Activated gamma-delta T cell treated with Interleukin-2 at 50 U/mL for 16 hours (primary cell): ENCODE measurements at regions not wholly inside any gene's neighbourhood (a gene's known extent, or its start where the extent isn't known, plus 50 kb on each side); places are given as distances from the start of the nearest gene placed in this dataset.
"Not testable (repeated sequence)": the region's sequence is repeated elsewhere in the genome, so short reads cannot be mapped to it uniquely, and the experiment has no call there.

ENCODE experiments used
- DNase-seq: peaks from one replicate; pipeline ENCODE4 v3.0.0-alpha.2; 2020

DNA sequence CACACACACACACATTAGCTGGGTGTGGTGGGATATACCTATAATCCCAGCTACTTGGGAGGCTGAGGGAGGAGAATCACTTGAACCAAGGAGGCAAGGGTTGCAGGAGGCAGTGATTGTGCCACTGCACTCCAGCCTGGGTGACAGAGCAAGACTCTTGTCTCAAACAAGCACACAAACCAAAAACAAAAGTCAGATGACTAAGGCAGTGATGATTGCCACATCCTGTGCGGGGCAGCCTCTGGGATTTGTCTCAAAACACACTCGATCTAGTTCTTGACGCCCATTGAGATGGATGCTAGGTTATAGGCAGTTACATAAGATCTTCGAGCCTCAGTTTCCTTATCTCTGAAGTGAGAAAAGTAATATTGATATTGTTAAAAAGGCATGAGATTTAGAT is 57.8 kb upstream of the NBPF8 start:
- peak; percentile 60 for DNase-seq

DNA sequence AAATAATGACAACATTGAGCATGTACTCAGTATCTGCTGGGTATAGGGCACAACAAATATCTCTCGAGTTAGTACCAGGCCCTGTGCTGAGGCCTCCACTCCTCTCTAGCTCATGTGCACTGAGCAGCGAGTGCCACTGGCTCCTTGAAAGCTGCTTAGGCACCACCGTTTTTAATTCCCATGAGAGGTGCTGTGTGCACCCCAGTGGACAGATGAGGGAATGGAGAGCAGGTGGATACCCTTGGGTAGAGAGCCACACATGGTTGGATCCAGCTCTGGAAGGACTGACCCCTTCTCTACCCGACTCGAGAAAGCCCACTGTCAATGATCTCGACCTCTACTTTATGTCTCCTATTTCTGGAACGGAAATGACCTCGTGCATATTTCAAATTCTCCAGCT is 58.7 kb upstream of the NBPF8 start:
- DNase-seq = not testable (repeated sequence)

DNA sequence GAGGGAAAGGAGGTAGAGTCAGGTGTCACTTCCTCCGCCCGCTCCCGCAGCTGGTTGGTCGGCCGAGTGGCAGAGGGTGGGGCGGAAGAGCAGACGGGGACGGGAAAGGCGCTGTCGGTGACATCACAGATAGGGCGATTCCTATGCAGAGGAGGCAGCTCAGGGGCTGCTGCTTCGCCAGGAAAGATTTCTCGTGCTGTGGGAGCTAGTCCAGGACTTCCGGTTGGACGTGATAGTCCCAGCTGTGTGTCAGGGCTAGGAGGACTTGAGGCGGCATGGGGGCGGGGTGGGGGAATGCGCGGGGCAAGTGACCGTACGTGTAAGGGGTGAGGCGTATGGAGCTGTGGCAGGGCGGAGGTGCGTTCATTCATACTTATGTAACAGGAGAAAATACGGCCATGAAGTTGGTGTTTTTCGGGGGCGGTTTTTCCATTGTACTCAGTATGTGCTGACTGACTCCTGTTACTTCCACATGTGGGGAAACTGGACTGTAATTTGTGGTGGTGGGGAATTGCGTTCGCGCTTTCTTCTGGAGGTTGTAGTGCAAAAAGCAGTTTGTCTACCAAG is 60.1 kb upstream of the NBPF8 start:
- DNase-seq = peak; percentile 31

DNA sequence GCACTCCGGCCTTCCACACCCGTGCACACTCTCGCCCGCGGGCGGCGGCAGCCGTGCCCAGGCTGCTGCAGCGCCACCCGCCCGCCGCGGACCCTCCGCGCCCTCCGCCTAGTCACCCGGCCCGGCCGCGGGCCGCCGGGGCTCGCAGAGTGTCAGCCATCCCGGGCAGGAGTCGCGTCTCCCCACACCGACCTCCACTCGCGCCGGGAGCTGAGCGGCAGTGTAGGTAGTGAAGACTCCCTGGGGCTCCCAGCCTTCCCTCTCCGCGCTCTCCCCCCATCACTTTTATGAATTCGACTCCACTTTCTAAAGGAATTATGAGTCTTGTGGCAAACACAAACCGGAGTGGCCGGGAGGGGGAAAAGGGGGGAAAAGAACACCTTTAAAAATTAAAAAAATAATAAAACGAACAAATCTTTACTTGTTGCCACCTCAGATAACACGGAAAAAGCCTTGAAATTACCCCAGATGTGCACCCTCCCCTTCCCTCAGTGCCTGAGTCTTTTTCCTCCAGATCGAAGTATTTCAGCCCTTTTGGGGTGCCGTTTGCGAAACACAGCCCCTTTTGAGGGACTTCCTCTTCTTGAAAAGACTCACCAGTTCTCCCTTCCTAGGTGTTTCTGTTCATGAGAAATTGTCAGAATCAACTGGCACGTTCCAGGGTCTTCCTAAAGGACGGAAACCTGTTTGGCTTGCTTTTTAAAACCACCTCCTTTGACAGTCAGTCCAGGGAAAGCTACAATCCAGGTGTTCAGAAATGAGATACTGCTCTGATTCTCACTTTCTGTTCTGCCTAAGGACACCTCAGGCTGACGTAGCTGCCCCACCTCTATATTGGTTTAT is 72.4 kb upstream of the NBPF8 start:
- DNase-seq = peak; percentile 6

DNA sequence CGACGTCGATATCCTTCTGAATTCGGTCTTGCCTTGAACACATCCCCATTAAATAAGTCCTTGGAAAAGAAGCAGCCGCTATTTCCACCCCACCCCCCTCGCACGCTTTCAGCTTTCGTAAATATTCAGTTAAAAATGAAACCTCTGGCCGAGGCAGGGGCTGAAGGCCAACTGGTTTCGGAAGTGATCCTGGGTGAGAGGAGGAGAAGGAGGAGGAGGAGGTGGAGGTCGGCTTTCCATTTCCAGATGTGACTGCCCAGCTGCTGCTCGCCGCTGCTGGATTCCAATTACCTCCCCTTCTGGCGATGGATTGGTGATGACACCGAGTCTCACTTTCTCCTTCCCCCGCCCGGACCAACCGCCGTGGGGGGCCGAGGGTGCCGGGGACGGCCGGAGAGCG is 73.1 kb upstream of the NBPF8 start:
- not testable (repeated sequence) for DNase-seq

DNA sequence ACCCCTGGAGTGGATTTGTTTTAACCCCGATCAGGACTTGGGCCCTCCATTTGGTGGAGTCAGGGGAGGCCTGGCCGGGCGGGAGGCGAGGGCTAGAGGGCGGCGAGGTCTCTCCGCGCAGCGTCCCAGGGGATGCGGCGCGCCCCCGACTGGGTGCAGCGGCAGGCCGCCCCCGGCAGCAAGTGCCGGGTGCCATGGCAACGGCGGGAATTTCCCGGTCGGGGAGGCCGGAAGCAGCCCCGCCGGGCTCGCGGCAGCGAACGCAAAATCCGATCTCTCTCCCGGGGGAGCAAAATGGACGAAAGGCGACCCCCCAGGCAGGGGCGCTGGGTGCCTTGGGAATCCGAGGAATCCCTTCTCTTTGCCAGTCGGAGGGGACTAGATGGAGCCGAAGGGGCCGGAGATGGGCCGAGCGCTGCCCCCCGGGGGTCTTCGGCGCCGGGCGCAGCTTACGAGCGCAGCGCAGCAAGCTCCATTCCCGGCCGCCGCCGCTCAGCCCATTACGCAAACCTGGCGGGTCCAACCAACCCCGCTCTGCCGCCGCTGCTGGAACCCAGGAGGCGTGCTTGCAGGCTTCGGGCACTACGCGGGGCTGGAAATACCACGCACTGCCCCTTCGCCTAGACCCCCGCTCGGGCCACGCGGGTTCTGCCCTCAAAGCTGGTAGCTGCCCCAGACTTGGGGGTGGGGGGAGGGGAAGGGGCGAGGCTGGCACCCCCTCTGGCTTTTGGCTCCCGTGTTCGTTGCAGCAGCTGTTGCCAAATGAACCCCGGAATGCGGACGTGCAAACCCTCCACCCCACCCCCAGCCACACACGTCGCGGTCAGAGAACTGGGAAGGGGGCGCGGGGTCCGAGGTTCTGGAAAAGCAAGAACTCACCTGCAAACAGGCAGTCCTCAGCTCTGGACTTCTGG is 73.7 kb upstream of the NBPF8 start:
- DNase-seq = peak; percentile 48

DNA sequence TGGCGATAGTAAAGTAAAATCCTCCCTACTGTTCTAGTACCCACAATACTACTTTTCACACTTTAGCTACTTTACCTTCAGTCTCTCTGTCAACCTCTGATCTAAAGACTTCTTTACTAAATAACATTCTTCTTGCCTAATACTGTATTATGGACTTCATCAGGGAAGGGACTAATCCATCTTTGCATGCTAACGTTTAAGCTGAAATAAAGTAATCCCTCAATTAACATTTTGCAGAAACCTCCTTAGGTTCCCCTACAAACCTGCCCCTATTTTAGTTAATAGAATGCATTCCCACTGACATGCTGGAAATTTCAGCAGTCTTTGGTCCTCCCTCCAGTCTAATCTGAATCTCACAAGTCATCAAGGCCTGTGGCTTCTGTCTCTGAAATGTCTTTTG is 99.1 kb upstream of the NBPF8 start:
- DNase-seq = not testable (repeated sequence)

DNA sequence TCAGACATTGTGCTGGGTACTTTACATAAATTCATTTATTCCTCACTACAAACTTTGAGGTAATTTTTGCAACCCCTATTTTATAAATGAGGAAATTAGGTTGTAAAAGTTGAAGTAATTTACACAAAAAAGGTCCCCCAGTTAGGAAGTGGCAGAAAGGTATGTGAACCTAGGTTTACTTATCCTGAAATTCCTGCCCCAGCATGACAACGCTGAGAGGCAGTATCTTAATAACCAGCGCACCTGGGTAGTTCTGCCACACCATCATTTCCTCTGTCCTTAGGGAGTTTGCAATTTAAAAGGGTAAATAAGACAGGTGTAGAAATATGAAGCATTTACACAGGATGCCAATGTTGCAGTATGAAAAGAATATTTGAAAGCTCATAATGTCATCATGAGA is 102.9 kb upstream of the NBPF8 start:
- not testable (repeated sequence) for DNase-seq

DNA sequence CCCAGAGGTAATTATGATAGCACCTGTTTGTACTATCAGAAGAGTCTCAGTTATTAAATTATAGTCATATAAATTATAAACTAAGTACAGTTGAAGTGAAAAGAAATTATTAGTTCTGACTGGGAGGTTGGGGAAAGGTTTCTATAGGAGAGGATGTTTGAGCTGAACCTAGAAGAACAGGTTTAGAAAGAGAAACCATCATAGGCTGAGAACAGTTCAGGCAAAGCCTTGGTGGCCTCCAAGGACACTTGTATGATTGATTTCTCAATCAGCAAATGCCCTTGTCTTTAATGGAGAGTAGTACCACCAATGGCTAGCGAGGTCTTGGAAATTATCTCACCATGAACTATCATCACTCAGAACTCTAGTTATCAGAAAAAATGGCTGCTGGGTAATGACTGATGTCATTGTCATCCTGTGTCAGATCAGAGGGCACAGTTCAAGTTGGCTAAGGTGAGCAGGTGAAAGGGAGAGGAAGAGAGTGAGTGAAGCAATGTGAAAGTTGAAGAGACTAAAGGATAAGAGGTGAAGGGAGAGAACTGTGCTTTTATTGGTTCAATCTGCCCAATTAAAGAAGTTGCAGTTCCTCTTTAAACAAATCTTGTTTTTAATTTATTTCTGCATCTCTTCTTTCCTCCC is 105.8 kb upstream of the NBPF8 start:
- not testable (repeated sequence) for DNase-seq

DNA sequence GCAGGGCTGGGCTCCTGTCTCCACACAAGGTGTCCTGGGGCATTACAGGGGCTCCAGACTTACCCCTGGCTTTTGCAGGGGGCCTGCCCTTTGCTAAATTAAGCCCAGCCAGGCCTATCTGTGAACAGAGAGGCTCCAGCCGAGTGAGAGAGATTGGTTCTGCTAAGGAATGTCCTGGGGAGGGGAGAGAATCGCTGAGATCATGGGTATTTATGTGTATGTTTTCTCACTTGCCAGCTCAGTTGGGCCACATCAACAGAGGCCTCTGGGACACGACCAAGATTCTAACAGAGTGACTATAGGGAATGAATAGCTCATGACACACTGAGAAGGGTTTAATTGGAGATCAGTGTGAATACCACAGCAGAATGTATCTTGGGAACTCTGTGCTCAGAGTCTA is 109.8 kb upstream of the NBPF8 start:
- DNase-seq = not testable (repeated sequence)

DNA sequence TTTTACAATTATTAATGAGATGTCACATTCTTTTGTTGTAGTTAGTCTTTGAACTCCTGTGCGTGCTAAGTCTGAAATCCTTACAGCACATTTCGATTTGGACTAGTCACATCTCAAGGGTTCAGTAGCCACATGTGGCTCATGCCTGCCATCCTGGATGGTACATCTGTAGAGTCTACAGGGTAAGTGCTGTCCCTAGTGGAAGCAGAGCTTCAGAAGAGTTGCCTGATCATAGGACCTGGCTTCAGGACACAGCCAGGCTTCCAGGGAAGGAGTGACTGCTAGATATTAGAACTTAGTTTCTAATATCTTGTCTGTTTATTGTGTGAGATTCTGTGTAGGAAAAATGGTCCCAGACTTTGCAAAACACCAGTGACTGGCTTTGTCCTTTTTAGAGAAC is 110.5 kb upstream of the NBPF8 start:
- DNase-seq = not testable (repeated sequence)

DNA sequence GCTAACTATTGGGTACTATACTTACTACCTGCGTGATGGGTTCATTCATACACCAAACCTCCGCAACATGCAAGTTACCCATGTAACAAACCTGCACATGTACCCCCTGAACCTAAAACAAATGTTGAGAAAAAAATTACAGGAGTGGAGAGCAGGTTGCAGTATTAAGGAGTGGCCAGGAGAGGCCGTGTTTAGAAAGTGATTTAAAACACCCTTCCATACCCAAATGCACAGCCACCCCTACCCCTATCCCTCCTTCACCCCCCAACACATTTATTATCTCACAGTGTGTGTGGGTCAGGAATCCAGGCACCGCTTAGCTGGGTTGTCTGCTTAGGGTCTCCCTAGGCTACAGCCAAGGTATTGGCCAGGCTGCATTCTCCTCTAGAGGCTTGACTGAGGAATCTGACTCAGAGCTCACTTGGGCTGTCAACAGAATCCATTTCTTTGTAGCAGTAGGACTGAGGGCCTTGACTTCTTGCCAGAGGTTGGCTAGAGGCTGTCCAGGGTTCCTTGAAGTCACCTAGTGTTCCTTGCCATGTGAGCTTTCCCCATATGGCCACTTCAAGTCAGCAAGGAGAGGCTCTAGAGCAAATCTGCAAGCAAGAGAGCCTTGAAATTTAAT is 115.3 kb upstream of the NBPF8 start:
- not testable (repeated sequence) for DNase-seq

DNA sequence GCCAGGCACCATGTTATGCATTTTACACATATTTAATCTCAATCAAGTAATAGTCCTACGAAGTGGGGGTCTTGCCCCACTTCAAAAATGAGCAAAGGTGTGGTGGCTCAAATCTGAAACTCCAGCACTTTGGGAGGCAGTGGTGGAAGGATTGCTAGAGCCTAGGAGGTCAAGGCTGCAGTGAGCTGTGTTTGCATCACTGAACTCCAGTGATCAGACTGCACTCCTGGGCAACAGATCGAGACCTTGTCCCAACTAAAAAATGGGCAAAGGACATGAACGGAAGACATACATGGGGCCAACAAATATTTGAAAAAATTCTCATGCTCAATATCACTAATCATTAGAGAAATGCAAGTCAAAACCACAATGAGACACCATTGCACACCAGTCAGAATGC is 116.3 kb upstream of the NBPF8 start:
- DNase-seq = not testable (repeated sequence)

DNA sequence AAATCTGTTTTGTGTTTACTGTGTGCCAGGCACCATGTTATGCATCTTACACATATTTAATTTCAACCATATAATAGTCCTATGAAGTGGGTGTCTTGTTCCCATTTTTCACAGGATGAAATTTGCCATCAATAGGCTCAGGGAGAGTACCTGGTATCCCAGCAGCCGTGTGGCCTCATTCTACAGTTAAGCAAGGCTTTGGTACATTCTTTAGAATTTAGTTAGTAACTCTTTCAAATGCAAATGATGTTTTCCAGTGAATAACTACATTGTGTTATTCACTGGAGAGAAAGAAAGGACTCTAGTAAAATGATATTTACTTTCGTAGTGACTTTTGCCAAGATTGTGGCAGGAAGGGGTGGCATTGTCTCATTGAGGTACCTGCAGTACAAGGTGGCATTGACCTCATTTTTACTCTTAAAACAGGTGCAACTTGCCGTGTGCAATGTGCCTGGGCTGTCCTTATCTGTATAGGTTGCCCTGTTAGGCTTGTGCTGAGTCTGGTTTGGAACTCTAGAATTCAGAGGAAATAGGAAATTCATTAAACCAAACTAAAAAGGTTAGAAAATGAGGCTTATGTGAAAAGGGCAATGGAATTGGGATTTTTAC is 117.4 kb upstream of the NBPF8 start:
- DNase-seq = not testable (repeated sequence)

DNA sequence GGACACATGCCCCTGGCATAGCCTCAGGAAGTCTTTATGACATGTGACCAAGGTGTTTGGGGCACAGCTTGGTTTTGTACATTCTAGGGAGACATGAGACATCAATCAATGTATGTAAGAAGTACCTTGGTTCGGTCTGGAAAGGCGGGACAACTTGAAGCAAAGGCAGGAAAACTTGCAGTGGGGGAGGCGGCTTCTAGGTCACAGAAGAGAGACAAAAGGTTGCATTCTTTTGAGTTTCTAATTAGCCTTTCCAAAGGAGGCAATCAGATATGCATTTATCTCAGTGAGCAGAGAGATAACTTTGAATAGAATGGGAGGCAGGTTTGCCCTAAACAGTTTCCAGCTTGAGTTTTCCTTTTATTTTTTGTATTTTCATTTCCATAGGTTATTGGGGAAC is 113.8 kb upstream of the SEC22B start:
- DNase-seq = not testable (repeated sequence)

DNA sequence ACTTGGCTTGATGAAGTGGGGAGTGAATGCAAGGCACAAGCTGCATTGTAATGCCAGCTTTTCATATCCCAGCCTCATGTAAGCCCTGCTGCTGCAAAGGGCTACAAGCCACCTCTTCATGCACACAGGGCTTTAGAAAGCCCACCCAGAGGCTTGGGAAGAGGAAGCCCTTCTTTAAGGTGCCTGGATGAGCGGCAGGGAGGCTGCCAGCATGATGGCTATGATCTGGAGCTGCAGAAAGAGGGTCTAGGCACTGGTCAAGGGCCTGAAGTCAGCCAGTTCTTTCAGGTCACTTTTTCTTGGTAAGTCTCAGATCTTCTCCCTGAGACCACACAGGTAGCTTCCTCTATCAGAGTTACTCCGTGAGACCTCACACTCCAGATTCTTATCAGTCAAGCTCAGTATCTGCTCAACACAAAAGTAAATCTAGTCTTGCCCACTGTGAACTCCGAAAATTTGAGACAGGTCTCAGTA is 113.3 kb upstream of the SEC22B start:
- not testable (repeated sequence) for DNase-seq

DNA sequence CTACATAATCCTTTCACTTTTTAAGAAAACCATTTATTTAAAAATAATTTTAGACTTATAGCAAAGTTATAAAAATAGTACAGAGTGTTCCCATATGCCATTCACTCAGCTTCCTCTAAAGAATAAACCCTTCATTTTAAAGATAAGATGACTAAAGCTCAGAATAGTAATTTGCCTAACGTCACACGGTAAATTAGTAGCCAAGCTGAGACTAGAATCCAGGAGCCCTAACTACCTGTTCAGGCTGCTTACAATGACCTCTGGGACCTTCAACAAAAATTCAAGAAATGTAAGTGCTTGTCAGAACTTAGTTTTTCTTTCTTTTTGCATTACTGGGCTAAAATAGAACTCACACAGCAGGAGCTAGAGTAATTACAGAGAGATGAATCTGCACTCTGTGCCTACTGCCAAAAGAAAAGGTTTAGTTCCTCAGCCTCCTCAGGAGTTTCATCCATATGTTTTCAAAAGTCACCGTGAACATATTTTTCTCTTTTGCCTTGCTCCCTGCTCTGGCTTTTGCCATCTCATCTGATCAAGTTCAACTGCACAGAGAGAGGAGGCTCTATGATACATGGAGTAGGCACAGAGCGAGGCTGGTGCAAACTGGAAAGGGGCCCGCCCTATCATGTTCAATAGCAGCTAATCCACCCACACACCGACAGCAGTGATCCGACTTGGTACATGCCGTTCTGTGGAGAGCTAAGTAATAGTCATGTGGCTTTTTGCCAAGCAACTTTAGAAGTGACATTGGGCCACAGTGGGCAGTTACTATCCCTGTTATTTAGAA is 112.7 kb upstream of the SEC22B start:
- DNase-seq = not testable (repeated sequence)

DNA sequence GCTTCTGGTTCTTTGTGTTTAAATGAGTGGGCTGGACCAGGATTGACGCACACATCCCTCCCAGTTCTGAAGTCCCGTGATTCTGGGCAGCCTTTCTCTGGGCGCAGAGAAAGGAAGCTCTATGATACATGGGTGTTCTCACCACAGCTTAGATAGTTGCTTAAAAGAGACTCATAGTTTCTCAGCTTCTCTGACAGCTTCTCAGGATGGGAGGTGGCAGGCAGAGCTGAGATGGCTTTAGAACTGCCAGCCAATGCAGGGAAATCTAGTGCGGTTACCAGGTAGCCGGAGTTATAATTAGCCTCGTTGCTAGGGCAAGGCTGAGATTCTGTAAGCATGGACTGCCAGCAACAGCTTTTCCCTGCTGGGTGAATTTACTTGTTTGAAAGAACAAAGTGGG is 111.8 kb upstream of the SEC22B start:
- DNase-seq = not testable (repeated sequence)

DNA sequence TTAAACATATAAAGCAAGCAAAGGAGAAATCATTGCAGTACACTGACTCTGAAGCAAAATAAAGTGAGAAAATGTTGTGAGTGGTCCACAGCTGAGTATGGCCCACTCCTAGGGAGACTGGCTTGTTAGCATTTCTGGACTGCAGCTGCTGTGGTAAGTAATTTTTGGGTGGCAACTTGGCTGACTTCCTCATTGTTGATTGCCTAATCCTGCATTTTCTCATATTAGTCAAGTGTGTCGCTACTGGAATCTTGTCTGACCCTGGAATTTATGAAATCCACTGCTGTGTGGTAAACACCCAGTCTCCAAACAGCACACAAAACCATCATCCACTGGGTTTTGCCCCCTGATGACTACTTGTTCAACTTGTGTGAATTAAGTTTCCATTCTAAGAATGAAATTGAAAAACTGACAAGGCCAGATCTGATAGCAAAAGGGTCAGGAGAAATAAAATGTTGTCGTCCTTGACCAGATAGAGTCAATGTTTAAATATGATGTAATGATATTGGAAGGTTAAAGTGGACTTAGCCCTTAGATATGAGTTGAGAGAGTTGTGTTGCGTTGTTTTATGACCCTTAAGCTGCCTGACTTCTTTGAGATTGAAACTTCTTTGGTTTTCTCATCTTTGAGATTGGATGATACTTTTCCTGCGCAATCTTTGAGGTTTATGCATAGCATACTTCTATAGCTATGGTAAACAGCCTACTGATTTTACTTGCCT is 106.6 kb upstream of the SEC22B start:
- not testable (repeated sequence) for DNase-seq

DNA sequence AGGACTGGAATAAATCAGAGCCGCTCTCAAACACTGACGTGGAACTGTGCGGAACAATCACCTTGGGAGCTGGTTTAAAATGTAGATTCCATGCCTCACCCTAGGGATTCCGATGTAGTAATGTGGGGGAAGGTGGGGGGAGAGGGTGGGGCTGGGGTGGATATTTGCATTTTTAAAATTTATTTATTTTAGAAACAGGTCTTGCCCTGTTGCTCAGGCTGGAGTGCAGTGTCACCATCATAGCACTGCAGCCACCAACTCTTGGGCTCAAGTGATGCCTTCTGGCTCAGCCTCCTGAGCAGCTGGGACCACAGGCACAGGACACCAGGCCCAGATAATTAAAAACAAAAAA is 101.9 kb upstream of the SEC22B start:
- not testable (repeated sequence) for DNase-seq
